HepG2 (cell line): ENCODE measurements at regions not wholly inside any gene's neighbourhood (a gene's known extent, or its start where the extent isn't known, plus 50 kb on each side); places are given as distances from the start of the nearest gene placed in this dataset.
A peak's percentile ranks its signal among the peaks of the same experiment; 100 is the strongest.

ENCODE experiments used
- AGO2 ChIP-seq: fragments of 200-400 bp; formaldehyde crosslinking; optimal IDR thresholded peaks from 2 replicates; pipeline ENCODE3; 2017; ENCODE audit warnings: mild to moderate bottlenecking, low read depth, low read length, moderate library complexity
- ATF7 ChIP-seq, 2 experiments: fragments of 450-650 bp in 1 of 2; sonication (generic) in 1 of 2; formaldehyde crosslinking in 1 of 2; IDR thresholded peaks; 2 replicates each; pipeline versions ENCODE4 v1.4.0 to v1.6.1; 2016 to 2020; ENCODE audit warnings: antibody characterized with exemption in 1 of 2, mild to moderate bottlenecking in 1 of 2, missing genetic modification reagents in 1 of 2
- BRCA1 ChIP-seq: sonication (generic); formaldehyde crosslinking; IDR thresholded peaks from 2 replicates; pipeline ENCODE4 v1.4.0; 2020; ENCODE audit warnings: missing genetic modification reagents
- CCAR2 ChIP-seq: fragments of 200-400 bp; formaldehyde crosslinking; optimal IDR thresholded peaks from 2 replicates; pipeline ENCODE3; 2018; ENCODE audit warnings: low read depth, mild to moderate bottlenecking, low read length, moderate library complexity
- GABPA ChIP-seq, 2 experiments: IDR thresholded peaks; 2 replicates each; pipeline ENCODE4 v1.6.1; 2011 to 2016; ENCODE audit warnings: low read depth in 2 of 2, low read length in 1 of 2, missing biosample characterization in 1 of 2, missing genetic modification characterization in 1 of 2
- MAX ChIP-seq: IDR thresholded peaks from 2 replicates; pipeline ENCODE4 v1.6.1; 2012; ENCODE audit warnings: inconsistent platforms
- MYC ChIP-seq: sonication (generic); formaldehyde crosslinking; IDR thresholded peaks from 2 replicates; pipeline ENCODE4 v1.9.0; 2021; ENCODE audit warnings: missing genetic modification reagents, borderline replicate concordance
- RARA ChIP-seq: IDR thresholded peaks from 2 replicates; pipeline ENCODE4 v1.6.1; 2016; ENCODE audit warnings: missing genetic modification reagents, missing compliant biosample characterization
- SRSF9 ChIP-seq: fragments of 200-400 bp; formaldehyde crosslinking; IDR thresholded peaks from 2 replicates; pipeline ENCODE4 v1.6.1; 2018; ENCODE audit warnings: borderline replicate concordance, mild to moderate bottlenecking, low read depth, low read length; ENCODE audit not compliant: insufficient read depth, poor library complexity, severe bottlenecking
- TEF ChIP-seq: sonication (generic); formaldehyde crosslinking; IDR thresholded peaks from 2 replicates; pipeline ENCODE4 v1.5.0; 2020; ENCODE audit warnings: missing genetic modification reagents
- ZBTB37 ChIP-seq: sonication (generic); formaldehyde crosslinking; IDR thresholded peaks from 2 replicates; pipeline ENCODE4 v1.4.0; 2020; ENCODE audit warnings: mild to moderate bottlenecking, missing genetic modification reagents
- ZBTB7A ChIP-seq: sonication (generic); formaldehyde crosslinking; IDR thresholded peaks from 2 replicates; pipeline ENCODE4 v1.8.0; 2022; ENCODE audit warnings: mild to moderate bottlenecking, missing genetic modification reagents
- ZGPAT ChIP-seq: IDR thresholded peaks from 2 replicates; pipeline ENCODE4 v1.6.1; 2016; ENCODE audit warnings: mild to moderate bottlenecking
- ZKSCAN1 ChIP-seq: fragments of 150-350 bp; IDR thresholded peaks from 2 replicates; pipeline ENCODE4 v1.6.1; 2014; ENCODE audit warnings: low read length
- ZNF124 ChIP-seq: sonication (generic); formaldehyde crosslinking; IDR thresholded peaks from 2 replicates; pipeline ENCODE4 v1.4.0; 2020; ENCODE audit warnings: missing genetic modification reagents
- ZNF160 ChIP-seq: sonication (generic); formaldehyde crosslinking; IDR thresholded peaks from 2 replicates; pipeline ENCODE4 v1.8.0; 2022; ENCODE audit warnings: mild to moderate bottlenecking, inconsistent platforms, missing genetic modification reagents
- ZNF331 ChIP-seq: sonication (generic); formaldehyde crosslinking; IDR thresholded peaks from 2 replicates; pipeline ENCODE4 v1.4.0; 2020; ENCODE audit warnings: missing genetic modification reagents
- ZNF460 ChIP-seq: sonication (generic); formaldehyde crosslinking; IDR thresholded peaks from 2 replicates; pipeline ENCODE4 v1.5.1; 2020; ENCODE audit warnings: missing genetic modification reagents, mild to moderate bottlenecking, borderline replicate concordance
- ZNF772 ChIP-seq: sonication (generic); formaldehyde crosslinking; IDR thresholded peaks from 2 replicates; pipeline ENCODE4 v1.5.0; 2020; ENCODE audit warnings: mild to moderate bottlenecking, missing genetic modification reagents
- TF ChIP-seq, protein P1 (sequence below): IDR thresholded peaks from 2 replicates; pipeline ENCODE4 v1.6.1; 2016; ENCODE audit warnings: missing biosample characterization, missing genetic modification reagents, low read depth
- TF ChIP-seq, protein P2 (sequence below): sonication (generic); formaldehyde crosslinking; conservative IDR thresholded peaks from 2 replicates; pipeline ENCODE4 v1.4.0; 2020; ENCODE audit warnings: missing genetic modification reagents
- TF ChIP-seq, protein P3 (sequence below): conservative IDR thresholded peaks from 2 replicates; pipeline ENCODE4 v1.6.1; 2018; ENCODE audit warnings: missing genetic modification reagents

DNA sequence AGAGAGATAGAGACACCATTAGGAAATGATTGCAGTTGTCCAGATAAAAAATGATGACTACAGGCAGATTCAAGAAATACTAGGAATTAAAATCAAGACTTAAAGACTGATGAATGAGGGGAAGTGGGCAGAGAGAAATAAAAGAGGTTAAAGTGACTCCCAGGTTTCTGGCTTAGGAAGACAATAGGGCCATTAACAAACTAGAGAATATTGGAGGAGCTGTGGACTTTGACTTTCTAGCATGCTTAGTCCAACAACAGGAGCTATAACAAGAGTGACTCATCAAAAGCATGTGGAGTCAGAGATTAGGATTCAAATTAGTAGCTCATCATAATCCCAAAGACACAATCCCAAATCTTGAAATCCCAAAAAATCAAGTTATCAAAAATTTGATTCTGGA is 101.5 kb downstream of the BMP4 start (continued):
- TF ChIP-seq ZGPAT (CRISPR knock-in tag), result peak; percentile 82
- no peak for TF ChIP-seq SRSF9
- no peak for TF ChIP-seq MYC (CRISPR knock-in tag)
- TF ChIP-seq, protein P1, sequence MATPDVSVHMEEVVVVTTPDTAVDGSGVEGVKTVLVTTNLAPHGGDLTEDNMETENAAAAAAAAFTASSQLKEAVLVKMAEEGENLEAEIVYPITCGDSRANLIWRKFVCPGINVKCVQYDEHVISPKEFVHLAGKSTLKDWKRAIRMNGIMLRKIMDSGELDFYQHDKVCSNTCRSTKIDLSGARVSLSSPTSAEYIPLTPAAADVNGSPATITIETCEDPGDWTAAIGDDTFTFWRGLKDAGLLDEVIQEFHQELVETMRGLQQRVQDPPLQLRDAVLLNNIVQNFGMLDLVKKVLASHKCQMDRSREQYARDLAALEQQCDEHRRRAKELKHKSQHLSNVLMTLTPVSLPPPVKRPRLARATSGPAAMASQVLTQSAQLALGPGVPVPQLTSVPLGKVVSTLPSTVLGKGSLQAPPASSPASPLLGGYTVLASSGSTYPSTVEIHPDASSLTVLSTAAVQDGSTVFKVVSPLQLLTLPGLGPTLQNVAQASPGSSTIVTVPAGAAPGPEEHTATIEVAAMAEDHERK (CRISPR knock-in tag), result no peak
- peak; percentile 50; the same call in 1 of the 2 replicates for TF ChIP-seq ZNF331 (CRISPR knock-in tag)
- TF ChIP-seq ATF7 (IDR thresholded peaks at IDR 0.05), result no peak
- no peak for TF ChIP-seq ATF7 (CRISPR knock-in tag; IDR thresholded peaks at IDR 0.05)
- no peak for TF ChIP-seq ZNF160 (CRISPR knock-in tag)
- TF ChIP-seq BRCA1 (CRISPR knock-in tag), result no peak
- TF ChIP-seq AGO2, result no peak
- no peak for TF ChIP-seq ZNF772 (CRISPR knock-in tag)
- no peak for TF ChIP-seq TEF
- TF ChIP-seq, protein P2, sequence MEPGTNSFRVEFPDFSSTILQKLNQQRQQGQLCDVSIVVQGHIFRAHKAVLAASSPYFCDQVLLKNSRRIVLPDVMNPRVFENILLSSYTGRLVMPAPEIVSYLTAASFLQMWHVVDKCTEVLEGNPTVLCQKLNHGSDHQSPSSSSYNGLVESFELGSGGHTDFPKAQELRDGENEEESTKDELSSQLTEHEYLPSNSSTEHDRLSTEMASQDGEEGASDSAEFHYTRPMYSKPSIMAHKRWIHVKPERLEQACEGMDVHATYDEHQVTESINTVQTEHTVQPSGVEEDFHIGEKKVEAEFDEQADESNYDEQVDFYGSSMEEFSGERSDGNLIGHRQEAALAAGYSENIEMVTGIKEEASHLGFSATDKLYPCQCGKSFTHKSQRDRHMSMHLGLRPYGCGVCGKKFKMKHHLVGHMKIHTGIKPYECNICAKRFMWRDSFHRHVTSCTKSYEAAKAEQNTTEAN (CRISPR knock-in tag), result no peak
- TF ChIP-seq ZBTB37 (CRISPR knock-in tag), result no peak
- no peak for TF ChIP-seq ZKSCAN1
- TF ChIP-seq, protein P3, sequence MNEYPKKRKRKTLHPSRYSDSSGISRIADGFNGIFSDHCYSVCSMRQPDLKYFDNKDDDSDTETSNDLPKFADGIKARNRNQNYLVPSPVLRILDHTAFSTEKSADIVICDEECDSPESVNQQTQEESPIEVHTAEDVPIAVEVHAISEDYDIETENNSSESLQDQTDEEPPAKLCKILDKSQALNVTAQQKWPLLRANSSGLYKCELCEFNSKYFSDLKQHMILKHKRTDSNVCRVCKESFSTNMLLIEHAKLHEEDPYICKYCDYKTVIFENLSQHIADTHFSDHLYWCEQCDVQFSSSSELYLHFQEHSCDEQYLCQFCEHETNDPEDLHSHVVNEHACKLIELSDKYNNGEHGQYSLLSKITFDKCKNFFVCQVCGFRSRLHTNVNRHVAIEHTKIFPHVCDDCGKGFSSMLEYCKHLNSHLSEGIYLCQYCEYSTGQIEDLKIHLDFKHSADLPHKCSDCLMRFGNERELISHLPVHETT (CRISPR knock-in tag), result no peak
- no peak for TF ChIP-seq ZBTB7A (CRISPR knock-in tag)
- no peak for TF ChIP-seq GABPA (IDR thresholded peaks at IDR 0.05; ENCODE audit: low read depth, low read length)
- TF ChIP-seq GABPA (CRISPR knock-in tag; IDR thresholded peaks at IDR 0.05; ENCODE audit: low read depth), result no peak
- no peak for TF ChIP-seq CCAR2
- TF ChIP-seq ZNF124 (CRISPR knock-in tag), result no peak
- 0 out of 2 replicates have a peak, but pooled peaks have one; percentile 34 for TF ChIP-seq MAX
- 0 out of 2 replicates have a peak, but pooled peaks have one; percentile 28 for TF ChIP-seq RARA (CRISPR knock-in tag)
- no peak for TF ChIP-seq ZNF460 (CRISPR knock-in tag)
